GM23248 (cell line): ENCODE measurements at regions not wholly inside any gene's neighbourhood (a gene's known extent, or its start where the extent isn't known, plus 50 kb on each side); places are given as distances from the start of the nearest gene placed in this dataset.

Experiments
- EZH2 ChIP-seq: fragments of 200-600 bp; sonication (generic); IDR thresholded peaks from 2 replicates; pipeline ENCODE4 v1.6.1; 2018; ENCODE audit warnings: antibody characterized with exemption, mild to moderate bottlenecking; ENCODE audit not compliant: insufficient read depth, poor library complexity, severe bottlenecking
- EZH2phosphoT487 ChIP-seq: fragments of 200-600 bp; sonication (generic); IDR thresholded peaks from 2 replicates; pipeline ENCODE4 v1.6.1; 2018; ENCODE audit warnings: antibody characterized with exemption, moderate library complexity, mild to moderate bottlenecking, low read depth; ENCODE audit not compliant: insufficient read depth

DNA sequence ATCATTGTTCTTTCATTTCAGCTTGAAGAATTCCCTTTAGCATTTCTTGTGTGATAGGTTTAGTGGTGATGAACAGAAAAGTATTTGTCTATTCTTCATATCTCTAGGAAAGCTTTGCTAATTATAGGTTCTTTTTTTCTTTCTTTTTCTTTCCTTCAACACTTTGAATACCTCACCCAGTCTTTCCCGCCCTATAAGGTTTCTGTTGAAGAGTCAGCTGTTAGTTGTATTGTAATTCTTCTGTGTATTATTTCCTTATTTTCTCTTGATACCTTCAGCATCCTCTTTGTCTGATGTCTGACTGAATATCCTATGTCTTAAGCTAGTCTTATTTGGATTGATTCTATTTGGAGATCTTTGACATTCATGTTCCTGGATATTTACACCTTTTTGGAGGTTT lies 1989.4 kb downstream of the PCDH9 start:
- TF ChIP-seq EZH2phosphoT487: no peak
- no peak for TF ChIP-seq EZH2
